ENCODE measurements at regions not wholly inside any gene's neighbourhood (a gene's known extent, or its start where the extent isn't known, plus 50 kb on each side); places are given as distances from the start of the nearest gene placed in this dataset.

GRCh38 chr14:105806568-105806967, 280.2 kb downstream of the TMEM121 start:
- Histone ChIP-seq H3K9me3 (ENCODE audit: low read depth, low read length, poor library complexity, severe bottlenecking) (no peaks in the 10 kb centered on the region), H3K36me3 (ENCODE audit: insufficient read depth, low read length, poor library complexity, severe bottlenecking) (no peaks in the 10 kb centered on the region), H3K4me1 (ENCODE audit: insufficient read depth, low read length, poor library complexity, severe bottlenecking) (no peaks in the 10 kb centered on the region), H3K27ac (ENCODE audit: low read depth, low read length, poor library complexity, severe bottlenecking) (no peak overlapping the region), H3K27me3 (replicated peaks; ENCODE audit: insufficient read depth, low read depth, low read length, poor library complexity) (peaks cover 49% of the 10 kb centered on the region), H3K4me3 (ENCODE audit: low read depth, low read length, poor library complexity, severe bottlenecking) (no peak overlapping the region)
- no TSS peak for BruUV-seq (replicated peaks)
- intact Hi-C loops (cut with micrococcal nuclease; ENCODE audit: unreplicated experiment), result no loop called here
- DNase-seq (ENCODE audit: low spot score), result no peak
- CTCF ChIA-PET, result no interaction called here
- TF ChIP-seq CTCF (conservative IDR thresholded peaks at IDR 0.05; ENCODE audit: low read depth, low read length) (no peak), EZH2 (IDR thresholded peaks at IDR 0.05; ENCODE audit: borderline replicate concordance, low read depth, low read length, poor library complexity, severe bottlenecking) (no peak)
- POLR2A ChIA-PET (ENCODE audit: low non-redundant PET), result no interaction called here

GRCh38 chr14:105817971-105818711, 291.8 kb downstream of the TMEM121 start:
- POLR2A ChIA-PET (ENCODE audit: low non-redundant PET), result no interaction called here

GRCh38 chr14:105818712-105819005, 292.3 kb downstream of the TMEM121 start:
- no peak for DNase-seq (ENCODE audit: low spot score)
- no TSS peak for BruUV-seq (replicated peaks)
- H3K9me3 ChIP-seq (ENCODE audit: low read depth, low read length, poor library complexity, severe bottlenecking), result peaks cover 4% of the 10 kb centered on the region
- H3K36me3 ChIP-seq (ENCODE audit: insufficient read depth, low read length, poor library complexity, severe bottlenecking), result no peaks in the 10 kb centered on the region
- intact Hi-C loops (cut with micrococcal nuclease; ENCODE audit: unreplicated experiment), result no loop called here
- peaks cover 61% of the 10 kb centered on the region for H3K27me3 ChIP-seq (replicated peaks; ENCODE audit: insufficient read depth, low read depth, low read length, poor library complexity)
- CTCF ChIA-PET, result no interaction called here
- no peaks in the 10 kb centered on the region for H3K4me1 ChIP-seq (ENCODE audit: insufficient read depth, low read length, poor library complexity, severe bottlenecking)
- POLR2A ChIA-PET (ENCODE audit: low non-redundant PET), result no interaction called here
- H3K4me3 ChIP-seq (ENCODE audit: low read depth, low read length, poor library complexity, severe bottlenecking), result no peak overlapping the region
- H3K27ac ChIP-seq (ENCODE audit: low read depth, low read length, poor library complexity, severe bottlenecking), result no peak overlapping the region
- no peak for TF ChIP-seq CTCF (conservative IDR thresholded peaks at IDR 0.05; ENCODE audit: low read depth, low read length)
- no peak for TF ChIP-seq EZH2 (IDR thresholded peaks at IDR 0.05; ENCODE audit: borderline replicate concordance, low read depth, low read length, poor library complexity, severe bottlenecking)

More at GRCh38 chr14:105817971-105818711, 291.8 kb downstream of the TMEM121 start:
- peaks cover 61% of the 10 kb centered on the region for H3K27me3 ChIP-seq (replicated peaks; ENCODE audit: insufficient read depth, low read depth, low read length, poor library complexity)
- CTCF ChIA-PET, result no interaction called here
- no peak for DNase-seq (ENCODE audit: low spot score)
- H3K4me1 ChIP-seq (ENCODE audit: insufficient read depth, low read length, poor library complexity, severe bottlenecking), result no peaks in the 10 kb centered on the region
- H3K27ac ChIP-seq (ENCODE audit: low read depth, low read length, poor library complexity, severe bottlenecking), result no peak overlapping the region
- H3K4me3 ChIP-seq (ENCODE audit: low read depth, low read length, poor library complexity, severe bottlenecking), result no peak overlapping the region
- intact Hi-C loops (cut with micrococcal nuclease; ENCODE audit: unreplicated experiment), result no loop called here
- TF ChIP-seq EZH2 (IDR thresholded peaks at IDR 0.05; ENCODE audit: borderline replicate concordance, low read depth, low read length, poor library complexity, severe bottlenecking) (no peak), CTCF (conservative IDR thresholded peaks at IDR 0.05; ENCODE audit: low read depth, low read length) (no peak)
- H3K36me3 ChIP-seq (ENCODE audit: insufficient read depth, low read length, poor library complexity, severe bottlenecking), result no peaks in the 10 kb centered on the region
- peaks cover 4% of the 10 kb centered on the region for H3K9me3 ChIP-seq (ENCODE audit: low read depth, low read length, poor library complexity, severe bottlenecking)
- no TSS peak for BruUV-seq (replicated peaks)
